GM12865 (cell line): ENCODE measurements at regions not wholly inside any gene's neighbourhood (a gene's known extent, or its start where the extent isn't known, plus 50 kb on each side); places are given as distances from the start of the nearest gene placed in this dataset.

ENCODE experiments used
- DNase-seq: peaks from one replicate; pipeline ENCODE4 v3.0.0; 2010; ENCODE audit warnings: low read depth
- H3K4me3 ChIP-seq: 2 replicates; pipeline ENCODE4 v1.5.1; 2011; ENCODE audit warnings: mild to moderate bottlenecking, low read depth, low read length, control low read depth
- TF ChIP-seq, protein P1 (sequence below): IDR thresholded peaks from 2 replicates; pipeline ENCODE4 v1.5.1; 2011; ENCODE audit warnings: low read length, control low read depth, low read depth, inconsistent platforms; ENCODE audit not compliant: insufficient read depth; ENCODE audit errors: missing control alignments

DNA sequence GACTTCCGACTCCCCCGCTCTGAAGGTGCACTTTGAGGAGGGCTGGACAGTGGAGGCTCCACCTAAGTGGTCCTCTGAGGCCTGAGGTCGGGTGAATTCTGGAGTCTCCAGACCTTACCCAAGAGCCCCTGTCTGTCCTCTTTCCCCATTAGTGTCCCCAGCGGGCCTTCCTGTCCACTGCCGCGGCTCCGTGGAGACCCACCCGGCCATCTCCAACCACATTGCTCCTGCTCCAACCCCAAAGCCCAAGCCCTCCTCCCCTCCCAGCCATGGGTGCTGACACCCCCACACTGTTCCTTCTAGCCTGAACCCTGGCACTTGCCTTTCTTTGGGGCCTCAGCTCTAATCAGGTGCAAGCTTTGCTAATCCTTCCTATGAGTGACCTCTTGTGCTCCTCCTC, 283.1 kb upstream of the TNRC6C start:
- no peak for DNase-seq
- TF ChIP-seq, protein P1, sequence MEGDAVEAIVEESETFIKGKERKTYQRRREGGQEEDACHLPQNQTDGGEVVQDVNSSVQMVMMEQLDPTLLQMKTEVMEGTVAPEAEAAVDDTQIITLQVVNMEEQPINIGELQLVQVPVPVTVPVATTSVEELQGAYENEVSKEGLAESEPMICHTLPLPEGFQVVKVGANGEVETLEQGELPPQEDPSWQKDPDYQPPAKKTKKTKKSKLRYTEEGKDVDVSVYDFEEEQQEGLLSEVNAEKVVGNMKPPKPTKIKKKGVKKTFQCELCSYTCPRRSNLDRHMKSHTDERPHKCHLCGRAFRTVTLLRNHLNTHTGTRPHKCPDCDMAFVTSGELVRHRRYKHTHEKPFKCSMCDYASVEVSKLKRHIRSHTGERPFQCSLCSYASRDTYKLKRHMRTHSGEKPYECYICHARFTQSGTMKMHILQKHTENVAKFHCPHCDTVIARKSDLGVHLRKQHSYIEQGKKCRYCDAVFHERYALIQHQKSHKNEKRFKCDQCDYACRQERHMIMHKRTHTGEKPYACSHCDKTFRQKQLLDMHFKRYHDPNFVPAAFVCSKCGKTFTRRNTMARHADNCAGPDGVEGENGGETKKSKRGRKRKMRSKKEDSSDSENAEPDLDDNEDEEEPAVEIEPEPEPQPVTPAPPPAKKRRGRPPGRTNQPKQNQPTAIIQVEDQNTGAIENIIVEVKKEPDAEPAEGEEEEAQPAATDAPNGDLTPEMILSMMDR: no peak
- no peak overlapping the region for H3K4me3 ChIP-seq

DNA sequence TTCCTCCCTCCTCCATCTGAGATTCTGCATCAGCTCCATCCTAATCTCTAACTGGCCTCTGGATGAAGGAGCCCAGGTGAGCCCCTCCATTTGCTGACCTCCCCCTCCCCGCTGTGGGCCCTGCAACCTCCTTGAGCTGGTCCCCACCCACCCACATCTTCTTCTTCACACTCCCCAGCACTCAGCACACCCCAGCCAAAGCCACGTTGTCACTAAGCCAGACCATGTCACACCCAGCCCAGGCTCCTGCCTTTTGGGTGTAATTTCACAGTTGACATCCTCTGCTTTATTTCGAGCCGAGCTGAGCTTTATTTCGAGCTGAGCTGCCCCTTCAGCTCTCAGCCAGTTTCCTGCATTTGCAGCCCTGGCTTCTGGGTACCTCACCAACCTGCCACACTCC, 282.7 kb upstream of the TNRC6C start:
- no peak overlapping the region for H3K4me3 ChIP-seq
- TF ChIP-seq, protein P1: no peak
- DNase-seq: no peak

DNA sequence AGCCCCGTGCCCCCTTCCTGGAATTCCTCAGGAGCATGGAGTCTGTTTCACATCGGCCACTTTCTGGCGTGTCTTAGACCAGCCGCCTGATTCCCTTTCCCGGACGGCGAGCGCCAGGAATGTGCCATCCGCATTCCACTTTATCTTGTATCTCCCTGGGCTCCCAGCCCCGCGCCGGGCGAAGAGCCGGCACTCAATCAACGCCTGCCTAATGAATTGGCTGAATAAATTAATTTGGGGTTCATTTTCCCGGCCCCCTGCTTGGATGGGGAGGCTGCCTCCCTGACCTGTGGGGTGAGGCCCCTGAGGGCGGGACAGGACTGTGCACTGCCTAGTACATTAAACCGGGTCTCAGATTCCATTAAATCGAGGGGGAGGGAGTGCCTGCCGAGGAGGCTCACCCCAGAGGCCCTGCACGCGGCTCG, 282.3 kb upstream of the TNRC6C start:
- TF ChIP-seq, protein P1: no peak
- no peak overlapping the region for H3K4me3 ChIP-seq
- DNase-seq: no peak

DNA sequence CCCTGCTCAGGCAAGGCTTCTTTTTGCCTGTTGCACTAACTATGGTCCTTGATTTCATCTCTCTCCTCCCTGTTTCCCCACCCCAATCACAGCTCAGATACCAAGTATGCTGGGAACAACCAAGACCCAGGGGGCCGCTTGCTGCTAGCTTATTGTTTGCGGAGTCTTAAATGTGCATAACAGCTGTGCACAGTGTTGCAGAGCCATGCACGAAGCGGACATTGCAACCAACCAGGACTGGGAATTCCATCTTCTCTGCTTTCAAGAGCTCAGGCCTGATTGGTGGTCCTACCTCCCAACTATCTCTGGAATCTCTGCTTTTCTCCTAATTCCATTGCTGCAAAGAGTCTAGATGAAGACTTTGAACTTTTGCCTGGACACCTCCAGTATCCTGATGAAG, 281.3 kb upstream of the TNRC6C start:
- no peak for DNase-seq
- H3K4me3 ChIP-seq: no peak overlapping the region
- TF ChIP-seq, protein P1: no peak

DNA sequence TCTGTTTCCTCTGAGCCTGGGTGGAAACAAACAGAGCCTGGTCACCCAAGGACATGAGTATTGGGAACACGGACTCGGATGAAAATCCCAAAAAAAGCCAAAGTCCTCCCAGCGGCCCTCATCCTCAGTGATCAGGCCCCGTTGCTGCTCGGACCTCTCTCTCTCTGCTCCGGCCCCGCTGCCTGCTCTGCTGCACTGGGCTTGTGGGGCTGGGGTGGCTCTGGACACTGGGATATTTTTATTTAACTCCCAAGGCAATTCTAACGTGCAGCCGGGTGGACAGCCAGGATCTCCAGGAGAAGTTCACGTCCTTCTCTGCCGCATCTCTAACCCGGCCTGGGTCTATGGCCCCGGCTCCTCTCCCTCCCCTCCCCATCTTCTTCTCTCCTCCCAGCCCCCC, 280.9 kb upstream of the TNRC6C start:
- no peak overlapping the region for H3K4me3 ChIP-seq
- TF ChIP-seq, protein P1: no peak
- no peak for DNase-seq

DNA sequence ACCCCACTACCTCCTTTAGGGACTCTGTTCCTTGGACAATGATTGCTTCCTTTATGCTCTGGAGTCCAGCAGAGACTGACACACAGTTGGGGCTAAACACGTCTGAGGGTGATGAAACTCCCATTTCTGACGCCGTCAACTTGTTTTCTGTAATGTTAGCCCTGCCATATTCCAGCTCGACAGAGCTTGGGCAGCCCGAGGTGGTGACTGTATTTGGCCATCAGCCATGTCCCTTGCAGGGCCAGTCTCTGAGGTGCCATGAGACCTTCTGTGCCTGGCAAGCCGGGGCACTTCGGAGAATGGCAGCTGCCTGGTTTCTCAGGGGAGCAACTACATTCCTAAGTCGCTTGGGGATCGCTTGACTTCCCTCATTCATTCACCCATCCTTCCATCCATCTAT, 278.9 kb upstream of the TNRC6C start:
- H3K4me3 ChIP-seq: no peak overlapping the region
- no peak for DNase-seq
- TF ChIP-seq, protein P1: no peak

DNA sequence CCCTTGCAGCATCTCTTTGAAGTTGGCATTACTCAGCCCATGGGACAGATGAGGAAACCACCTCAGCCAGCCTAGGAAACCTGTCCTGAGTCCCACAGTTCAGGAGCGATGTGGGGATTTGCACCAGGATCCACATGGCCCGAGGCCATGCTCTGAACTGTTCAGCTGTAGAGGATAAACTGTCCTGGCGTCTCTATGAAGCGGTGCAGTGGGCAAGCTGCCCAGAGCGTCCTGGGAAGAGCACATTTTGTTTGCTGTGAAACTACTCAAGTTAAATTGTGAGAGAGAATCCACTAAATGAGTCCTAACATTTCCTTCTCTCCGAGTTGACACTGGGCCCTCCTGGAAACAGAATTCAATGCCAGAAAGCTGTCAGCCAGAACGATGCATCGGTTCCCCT, 276.6 kb upstream of the TNRC6C start:
- TF ChIP-seq, protein P1: no peak
- DNase-seq: no peak
- H3K4me3 ChIP-seq: no peak overlapping the region
